HFF-Myc (cell line): ENCODE measurements at regions not wholly inside any gene's neighbourhood (a gene's known extent, or its start where the extent isn't known, plus 50 kb on each side); places are given as distances from the start of the nearest gene placed in this dataset.
"Not testable (repeated sequence)": the region's sequence is repeated elsewhere in the genome, so short reads cannot be mapped to it uniquely, and the experiment has no call there.

ENCODE experiments used
- DNase-seq: peaks from one replicate; pipeline ENCODE4 v3.0.0-alpha.2; 2011; ENCODE audit warnings: low read depth; ENCODE audit errors: extremely low read depth
- H3K4me3 ChIP-seq: replicated peaks from 2 replicates; pipeline ENCODE4 v1.5.1; 2011; ENCODE audit warnings: low read depth, mild to moderate bottlenecking, control low read depth, low read length
- CTCF ChIP-seq: IDR thresholded peaks from 2 replicates; pipeline ENCODE4 v1.5.1; 2012; ENCODE audit warnings: mild to moderate bottlenecking, low read depth, low read length, control low read depth; ENCODE audit errors: missing control alignments

GRCh38 chr16:52743707-52744106, 196.8 kb upstream of the TOX3 start:
- TF ChIP-seq CTCF: no peak
- DNase-seq: no peak
- no peak overlapping the region for H3K4me3 ChIP-seq

DNA sequence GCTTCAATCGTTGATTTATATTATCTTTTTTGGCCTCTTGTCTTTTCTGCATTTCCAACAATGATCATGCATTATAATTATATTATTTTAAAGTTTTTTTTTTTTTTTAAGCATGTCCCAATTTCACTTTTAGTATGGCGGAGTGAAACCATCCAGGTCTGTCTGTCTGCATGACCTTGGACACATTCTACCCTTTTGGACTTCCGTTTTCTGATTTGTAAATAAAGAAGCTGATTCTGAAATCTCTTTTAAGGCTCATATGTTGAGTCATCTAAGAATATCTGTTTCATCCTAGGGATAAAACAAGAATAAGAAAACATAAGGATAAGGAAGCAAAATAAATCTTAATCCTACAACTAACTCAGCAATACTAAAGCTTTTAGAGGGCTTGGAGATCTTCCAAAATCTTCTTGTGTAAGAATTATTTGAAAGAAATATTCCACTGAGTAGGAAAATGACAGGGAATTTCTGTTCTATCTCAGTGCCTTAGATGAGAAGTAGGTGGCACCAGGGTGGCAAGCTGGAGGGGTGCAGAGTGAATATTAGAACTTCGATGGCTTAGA, 195.7 kb upstream of the TOX3 start:
- no peak for TF ChIP-seq CTCF
- DNase-seq: no peak
- H3K4me3 ChIP-seq: no peak overlapping the region

DNA sequence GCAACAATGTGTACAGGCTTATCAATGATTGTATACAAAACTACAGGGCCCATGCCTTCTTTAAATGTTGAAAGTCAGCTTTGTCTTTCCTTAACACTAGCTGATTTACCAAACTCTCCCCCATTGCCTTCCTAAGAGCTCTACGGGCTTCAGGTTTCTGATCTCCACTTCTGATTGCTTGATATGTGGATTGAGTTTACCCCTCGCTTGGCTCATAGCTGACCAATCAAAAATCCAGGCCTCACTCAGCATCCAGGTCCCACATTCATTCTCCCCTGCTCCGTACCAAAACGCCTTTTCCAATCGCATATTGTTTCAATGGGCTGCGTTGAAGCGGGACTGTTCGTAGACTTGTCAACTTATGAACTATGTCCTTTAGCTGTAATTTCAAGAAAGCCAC, 195.1 kb upstream of the TOX3 start:
- no peak for DNase-seq
- TF ChIP-seq CTCF: no peak
- H3K4me3 ChIP-seq: no peak overlapping the region

GRCh38 chr16:52741351-52741750, 194.4 kb upstream of the TOX3 start:
- H3K4me3 ChIP-seq: no peak overlapping the region
- DNase-seq: no peak
- no peak for TF ChIP-seq CTCF

- no peak for DNase-seq
- H3K4me3 ChIP-seq: no peak overlapping the region
- no peak for TF ChIP-seq CTCF
These were observed 193.8 kb upstream of the TOX3 start for GRCh38 chr16:52740766-52741165.

DNA sequence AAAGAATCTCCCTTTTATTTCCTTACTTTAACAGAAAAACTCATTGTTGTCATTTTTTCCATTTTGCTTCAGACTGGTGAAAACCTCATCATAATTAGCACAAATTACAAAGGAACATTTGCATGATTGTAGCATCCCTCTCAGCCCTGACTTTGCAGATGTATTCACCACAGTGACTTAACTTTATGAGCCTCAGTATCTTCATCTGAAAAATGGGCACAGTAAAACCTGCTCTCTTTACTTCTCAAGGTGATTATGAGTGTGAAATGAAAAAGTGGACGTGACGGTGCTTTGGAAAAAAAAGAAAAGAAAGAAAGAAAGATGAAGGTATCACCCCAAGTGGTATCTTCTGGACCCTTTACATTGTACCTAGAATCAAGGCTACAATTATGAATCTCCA, 193.4 kb upstream of the TOX3 start:
- TF ChIP-seq CTCF: no peak
- DNase-seq: no peak
- no peak overlapping the region for H3K4me3 ChIP-seq

DNA sequence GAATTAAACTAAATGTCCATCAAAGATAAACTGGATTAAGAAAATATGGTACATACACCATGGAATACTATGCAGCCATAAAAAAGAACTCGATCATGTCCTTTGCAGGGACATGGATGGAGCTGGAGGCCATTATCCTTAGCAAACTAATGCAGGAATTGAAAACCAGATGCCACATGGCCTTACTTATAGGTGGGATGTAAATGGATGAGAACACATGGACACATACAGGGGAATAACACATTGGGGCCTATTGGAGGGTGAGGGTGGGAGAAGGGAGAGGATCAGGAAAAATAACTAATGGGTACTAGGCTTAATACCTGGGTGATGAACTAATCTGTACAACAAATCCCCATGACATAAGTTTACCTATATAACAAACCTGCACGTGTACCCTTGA, 192.0 kb upstream of the TOX3 start:
- not testable (repeated sequence) for H3K4me3 ChIP-seq, DNase-seq
